Ovary (tissue), 3 donors: ENCODE measurements at regions not wholly inside any gene's neighbourhood (a gene's known extent, or its start where the extent isn't known, plus 50 kb on each side); places are given as distances from the start of the nearest gene placed in this dataset.

Experiments
- EP300 ChIP-seq: sonication (generic); formaldehyde crosslinking; IDR thresholded peaks from one replicate; pipeline ENCODE4 v1.6.1; 2017; ENCODE audit warnings: antibody characterized with exemption
- TF ChIP-seq, protein P1 (sequence below), 3 donors: fragments of 450-650 bp in 2 of 3; fragments of 200-600 bp in 1 of 3; IDR thresholded peaks; one replicate each; pipeline versions ENCODE4 v1.5.1 to v1.8.0; 2016 to 2022; ENCODE audit warnings: antibody characterized with exemption in 3 of 3, mild to moderate bottlenecking in 1 of 3
- donor health status: DM: no; HTN: no; CAD: no.

DNA sequence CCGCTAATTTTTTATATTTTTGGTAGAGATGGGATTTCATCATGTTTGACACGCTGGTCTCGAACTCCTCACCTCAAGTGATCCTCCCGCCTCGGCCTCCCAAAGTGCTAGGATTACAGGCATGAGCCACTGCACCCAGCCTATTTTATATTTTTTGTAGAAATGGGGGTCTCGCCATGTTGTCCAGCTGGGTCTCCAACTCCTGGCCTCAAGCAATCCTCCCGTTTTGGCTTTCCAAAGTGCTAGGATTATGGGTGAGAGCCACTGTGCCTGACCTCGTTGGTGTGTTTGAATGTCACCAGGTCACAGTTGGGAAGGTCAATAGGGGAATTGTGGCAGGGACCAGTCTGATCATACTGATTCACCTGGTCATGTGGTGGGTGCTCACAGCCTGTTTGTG lies 56.7 kb upstream of the NKD1 start:
- TF ChIP-seq, protein P1, sequence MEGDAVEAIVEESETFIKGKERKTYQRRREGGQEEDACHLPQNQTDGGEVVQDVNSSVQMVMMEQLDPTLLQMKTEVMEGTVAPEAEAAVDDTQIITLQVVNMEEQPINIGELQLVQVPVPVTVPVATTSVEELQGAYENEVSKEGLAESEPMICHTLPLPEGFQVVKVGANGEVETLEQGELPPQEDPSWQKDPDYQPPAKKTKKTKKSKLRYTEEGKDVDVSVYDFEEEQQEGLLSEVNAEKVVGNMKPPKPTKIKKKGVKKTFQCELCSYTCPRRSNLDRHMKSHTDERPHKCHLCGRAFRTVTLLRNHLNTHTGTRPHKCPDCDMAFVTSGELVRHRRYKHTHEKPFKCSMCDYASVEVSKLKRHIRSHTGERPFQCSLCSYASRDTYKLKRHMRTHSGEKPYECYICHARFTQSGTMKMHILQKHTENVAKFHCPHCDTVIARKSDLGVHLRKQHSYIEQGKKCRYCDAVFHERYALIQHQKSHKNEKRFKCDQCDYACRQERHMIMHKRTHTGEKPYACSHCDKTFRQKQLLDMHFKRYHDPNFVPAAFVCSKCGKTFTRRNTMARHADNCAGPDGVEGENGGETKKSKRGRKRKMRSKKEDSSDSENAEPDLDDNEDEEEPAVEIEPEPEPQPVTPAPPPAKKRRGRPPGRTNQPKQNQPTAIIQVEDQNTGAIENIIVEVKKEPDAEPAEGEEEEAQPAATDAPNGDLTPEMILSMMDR (IDR thresholded peaks at IDR 0.05): no peak
- no peak for TF ChIP-seq EP300
